ENCODE measurements at regions not wholly inside any gene's neighbourhood (a gene's known extent, or its start where the extent isn't known, plus 50 kb on each side); places are given as distances from the start of the nearest gene placed in this dataset.

GRCh38 chr5:174794931-174795672 is 70.7 kb downstream of the MSX2 start:
- TF ChIP-seq, protein P1, sequence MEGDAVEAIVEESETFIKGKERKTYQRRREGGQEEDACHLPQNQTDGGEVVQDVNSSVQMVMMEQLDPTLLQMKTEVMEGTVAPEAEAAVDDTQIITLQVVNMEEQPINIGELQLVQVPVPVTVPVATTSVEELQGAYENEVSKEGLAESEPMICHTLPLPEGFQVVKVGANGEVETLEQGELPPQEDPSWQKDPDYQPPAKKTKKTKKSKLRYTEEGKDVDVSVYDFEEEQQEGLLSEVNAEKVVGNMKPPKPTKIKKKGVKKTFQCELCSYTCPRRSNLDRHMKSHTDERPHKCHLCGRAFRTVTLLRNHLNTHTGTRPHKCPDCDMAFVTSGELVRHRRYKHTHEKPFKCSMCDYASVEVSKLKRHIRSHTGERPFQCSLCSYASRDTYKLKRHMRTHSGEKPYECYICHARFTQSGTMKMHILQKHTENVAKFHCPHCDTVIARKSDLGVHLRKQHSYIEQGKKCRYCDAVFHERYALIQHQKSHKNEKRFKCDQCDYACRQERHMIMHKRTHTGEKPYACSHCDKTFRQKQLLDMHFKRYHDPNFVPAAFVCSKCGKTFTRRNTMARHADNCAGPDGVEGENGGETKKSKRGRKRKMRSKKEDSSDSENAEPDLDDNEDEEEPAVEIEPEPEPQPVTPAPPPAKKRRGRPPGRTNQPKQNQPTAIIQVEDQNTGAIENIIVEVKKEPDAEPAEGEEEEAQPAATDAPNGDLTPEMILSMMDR (IDR thresholded peaks at IDR 0.05) = no peak
- TF ChIP-seq POLR2A (IDR thresholded peaks at IDR 0.05) = no peak

All from esophagus squamous epithelium (tissue), 4 donors.